GM21447 (cell line): ENCODE measurements at regions not wholly inside any gene's neighbourhood (a gene's known extent, or its start where the extent isn't known, plus 50 kb on each side); places are given as distances from the start of the nearest gene placed in this dataset.

ENCODE experiments used
- ATAC-seq: cut with Tn5 transposase; IDR thresholded peaks from one replicate; pipeline ENCODE4 v1.9.1; 2021; ENCODE audit not compliant: unreplicated experiment

- no peak for ATAC-seq
Observed at GRCh38 chr3:30162579-30162978, 443.8 kb upstream of the TGFBR2 start.

- no peak for ATAC-seq
Observed at GRCh38 chr3:30166535-30166934, 439.9 kb upstream of the TGFBR2 start.

GRCh38 chr3:30167541-30168011 is 438.8 kb upstream of the TGFBR2 start:
- no peak for ATAC-seq

GRCh38 chr3:30169487-30169886 is 436.9 kb upstream of the TGFBR2 start:
- ATAC-seq: no peak

- ATAC-seq: no peak
Observed at GRCh38 chr3:30170681-30171438, 435.5 kb upstream of the TGFBR2 start.

GRCh38 chr3:30174357-30174756 is 432.0 kb upstream of the TGFBR2 start:
- ATAC-seq: no peak

- no peak for ATAC-seq
Observed at GRCh38 chr3:30180310-30181177, 425.9 kb upstream of the TGFBR2 start.

GRCh38 chr3:30181178-30181465 is 425.3 kb upstream of the TGFBR2 start:
- ATAC-seq: no peak

- no peak for ATAC-seq
Observed at GRCh38 chr3:30181581-30181980, 424.8 kb upstream of the TGFBR2 start.

- ATAC-seq: no peak
Observed at GRCh38 chr3:30183421-30183820, 423.0 kb upstream of the TGFBR2 start.

- ATAC-seq: no peak
Observed at GRCh38 chr3:30184091-30184810, 422.1 kb upstream of the TGFBR2 start.

GRCh38 chr3:30185872-30186271 is 420.5 kb upstream of the TGFBR2 start:
- ATAC-seq: no peak

- ATAC-seq: no peak
Observed at GRCh38 chr3:30186741-30187219, 419.6 kb upstream of the TGFBR2 start.

GRCh38 chr3:30187366-30187765 is 419.0 kb upstream of the TGFBR2 start:
- no peak for ATAC-seq

- no peak for ATAC-seq
Observed at GRCh38 chr3:30188713-30189112, 417.7 kb upstream of the TGFBR2 start.

- no peak for ATAC-seq
Observed at GRCh38 chr3:30189900-30190299, 416.5 kb upstream of the TGFBR2 start.

- ATAC-seq: no peak
Observed at GRCh38 chr3:30193625-30194044, 412.8 kb upstream of the TGFBR2 start.

GRCh38 chr3:30195352-30195751 is 411.0 kb upstream of the TGFBR2 start:
- no peak for ATAC-seq

- no peak for ATAC-seq
Observed at GRCh38 chr3:30198162-30198561, 408.2 kb upstream of the TGFBR2 start.

- no peak for ATAC-seq
Observed at GRCh38 chr3:30199096-30199759, 407.2 kb upstream of the TGFBR2 start.

GRCh38 chr3:30199855-30200254 is 406.5 kb upstream of the TGFBR2 start:
- no peak for ATAC-seq
